Dermis blood vessel endothelial cell (primary cell): ENCODE measurements at regions not wholly inside any gene's neighbourhood (a gene's known extent, or its start where the extent isn't known, plus 50 kb on each side); places are given as distances from the start of the nearest gene placed in this dataset.

Experiments used
- DNase-seq: peaks from one replicate; pipeline ENCODE4 v3.0.0; 2010

GRCh38 chr6:40743226-40743625 lies 156.1 kb upstream of the LRFN2 start:
- no peak for DNase-seq

GRCh38 chr6:40740518-40740917 lies 153.4 kb upstream of the LRFN2 start:
- DNase-seq: no peak

GRCh38 chr6:40738551-40739193 lies 151.5 kb upstream of the LRFN2 start:
- no peak for DNase-seq

- no peak for DNase-seq
Measured at GRCh38 chr6:40735521-40735920, 148.4 kb upstream of the LRFN2 start.

- no peak for DNase-seq
Measured at GRCh38 chr6:40735121-40735520, 148.0 kb upstream of the LRFN2 start.

GRCh38 chr6:40734607-40735006 lies 147.4 kb upstream of the LRFN2 start:
- no peak for DNase-seq

GRCh38 chr6:40733770-40734396 lies 146.7 kb upstream of the LRFN2 start:
- DNase-seq: no peak

GRCh38 chr6:40733290-40733689 lies 146.1 kb upstream of the LRFN2 start:
- DNase-seq: no peak

- DNase-seq: peak; percentile 23
Measured at GRCh38 chr6:40732878-40733277, 145.7 kb upstream of the LRFN2 start.

GRCh38 chr6:40728643-40729042 lies 141.5 kb upstream of the LRFN2 start:
- DNase-seq: no peak

GRCh38 chr6:40727271-40727670 lies 140.1 kb upstream of the LRFN2 start:
- no peak for DNase-seq

GRCh38 chr6:40726853-40727252 lies 139.7 kb upstream of the LRFN2 start:
- no peak for DNase-seq

- no peak for DNase-seq
Measured at GRCh38 chr6:40725390-40725789, 138.2 kb upstream of the LRFN2 start.

- DNase-seq: no peak
Measured at GRCh38 chr6:40724886-40725285, 137.7 kb upstream of the LRFN2 start.

GRCh38 chr6:40723967-40724366 lies 136.8 kb upstream of the LRFN2 start:
- peak; percentile 11 for DNase-seq

- DNase-seq: no peak
Measured at GRCh38 chr6:40722553-40723258, 135.5 kb upstream of the LRFN2 start.

- DNase-seq: no peak
Measured at GRCh38 chr6:40722091-40722490, 134.9 kb upstream of the LRFN2 start.

GRCh38 chr6:40721271-40721952 lies 134.2 kb upstream of the LRFN2 start:
- DNase-seq: no peak

- DNase-seq: no peak
Measured at GRCh38 chr6:40720375-40720748, 133.2 kb upstream of the LRFN2 start.

GRCh38 chr6:40719671-40720374 lies 132.7 kb upstream of the LRFN2 start:
- peak; percentile 27 for DNase-seq

GRCh38 chr6:40718401-40718800 lies 131.2 kb upstream of the LRFN2 start:
- no peak for DNase-seq

- no peak for DNase-seq
Measured at GRCh38 chr6:40717411-40718057, 130.4 kb upstream of the LRFN2 start.
